Central memory CD4-positive, alpha-beta T cell (primary cell): ENCODE measurements at regions not wholly inside any gene's neighbourhood (a gene's known extent, or its start where the extent isn't known, plus 50 kb on each side); places are given as distances from the start of the nearest gene placed in this dataset.

Experiments used
- DNase-seq: peaks from one replicate; pipeline ENCODE4 v3.0.0; 2022

DNA sequence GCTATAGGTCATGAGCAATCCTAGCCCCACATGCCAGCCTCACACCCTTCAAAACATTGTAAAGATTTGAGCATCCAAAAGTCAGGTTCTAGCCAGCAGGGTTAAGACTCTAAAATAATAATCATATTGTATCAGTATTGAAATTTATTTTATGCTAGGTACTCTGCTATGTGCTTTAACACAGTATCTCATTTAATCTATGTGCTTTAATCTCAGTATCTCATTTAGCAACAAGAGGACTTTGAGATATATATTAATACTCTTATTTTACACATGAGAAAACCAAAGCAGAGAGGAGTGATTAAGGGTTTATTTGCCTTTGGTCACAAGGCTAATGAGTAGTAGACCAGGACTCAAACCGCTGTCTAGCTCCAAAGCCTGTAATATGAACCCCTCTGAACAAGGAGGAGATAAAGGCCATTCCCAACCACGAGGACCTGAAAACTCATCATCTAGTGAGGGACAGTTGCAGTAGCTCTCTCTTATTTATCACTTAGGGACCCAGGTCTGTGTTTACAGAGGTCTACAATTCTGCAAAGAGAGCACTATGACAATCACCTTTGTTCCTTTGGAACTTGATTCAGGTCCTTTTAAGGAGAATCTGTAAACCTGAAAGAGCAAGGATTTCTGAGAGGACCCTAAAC is 116.5 kb upstream of the SERTAD2 start:
- DNase-seq: no peak

DNA sequence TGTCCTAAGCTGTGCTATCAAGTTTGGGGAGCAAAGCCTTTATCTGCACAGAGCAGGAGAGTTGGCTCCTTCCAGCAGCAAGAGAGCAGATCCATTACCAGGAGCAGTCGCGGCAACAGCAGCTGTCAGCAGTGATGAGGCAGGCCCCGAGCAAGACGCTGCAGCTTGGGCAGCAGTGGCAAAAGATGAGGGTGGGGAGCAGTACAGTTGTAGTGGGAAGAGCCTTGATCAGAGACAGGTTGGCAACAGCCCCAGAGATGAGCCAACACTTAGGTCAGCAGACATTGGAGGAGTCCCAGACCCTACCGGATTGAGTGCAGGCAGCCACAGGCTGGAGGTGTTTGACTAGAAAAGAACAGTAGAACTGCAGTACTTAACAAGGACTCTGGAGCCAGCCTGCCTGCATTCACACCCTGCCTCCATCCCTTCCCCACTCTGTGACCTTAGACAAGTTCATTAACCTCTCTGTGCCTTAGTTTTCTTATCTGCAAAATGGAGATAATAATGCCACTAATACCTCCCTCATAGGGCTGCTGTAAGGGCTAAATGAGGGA is 117.1 kb upstream of the SERTAD2 start:
- no peak for DNase-seq

DNA sequence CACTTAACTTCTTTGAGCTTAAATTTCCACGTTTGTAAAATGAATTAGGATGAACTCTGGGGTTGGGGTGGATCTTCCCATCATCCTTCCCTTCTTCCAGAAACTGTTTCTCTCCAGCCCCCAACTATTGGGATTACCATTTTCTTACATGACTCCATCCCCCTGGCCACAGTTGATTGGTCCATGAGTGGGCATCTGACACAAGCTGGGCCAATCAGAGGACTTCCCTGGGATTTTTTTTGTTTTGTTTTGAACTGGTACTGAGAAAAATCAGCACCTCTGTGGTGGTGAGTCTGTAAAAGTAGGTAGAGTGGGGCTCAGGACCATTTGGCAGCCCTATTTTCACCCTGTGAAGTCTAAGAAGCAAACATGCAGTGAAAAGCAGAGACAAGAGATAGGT is 118.0 kb upstream of the SERTAD2 start:
- DNase-seq: no peak

DNA sequence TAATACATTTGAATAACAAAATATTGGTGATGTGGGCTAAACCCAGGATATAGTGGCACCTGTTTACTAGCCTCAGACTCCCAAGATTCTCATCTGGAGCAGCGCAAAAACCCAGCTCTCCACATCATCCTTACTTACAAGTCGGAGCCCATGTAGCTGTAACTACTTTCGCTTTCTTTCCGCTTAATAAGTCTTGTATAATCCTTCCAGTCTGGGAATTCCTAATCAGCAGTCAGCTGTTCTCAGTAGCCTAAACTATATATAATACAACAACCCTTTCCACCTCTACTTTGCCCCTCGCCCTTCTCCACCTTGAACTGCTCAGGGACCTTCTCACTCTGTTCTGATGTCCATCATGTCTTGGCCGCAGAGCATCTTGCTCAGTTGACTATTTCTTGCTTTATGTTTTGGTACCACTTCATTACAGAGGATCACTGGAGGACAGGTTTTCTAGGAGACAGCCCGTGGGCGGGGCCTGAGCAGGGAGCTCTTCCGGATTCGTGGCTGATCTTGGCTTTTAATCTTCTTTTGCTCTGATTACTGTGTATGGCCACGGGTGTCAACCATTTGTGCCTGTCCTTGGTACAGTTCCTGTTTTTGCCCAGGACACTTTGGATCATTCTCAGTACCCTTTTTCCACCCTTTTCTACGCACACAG is 119.9 kb upstream of the SERTAD2 start:
- DNase-seq: no peak

DNA sequence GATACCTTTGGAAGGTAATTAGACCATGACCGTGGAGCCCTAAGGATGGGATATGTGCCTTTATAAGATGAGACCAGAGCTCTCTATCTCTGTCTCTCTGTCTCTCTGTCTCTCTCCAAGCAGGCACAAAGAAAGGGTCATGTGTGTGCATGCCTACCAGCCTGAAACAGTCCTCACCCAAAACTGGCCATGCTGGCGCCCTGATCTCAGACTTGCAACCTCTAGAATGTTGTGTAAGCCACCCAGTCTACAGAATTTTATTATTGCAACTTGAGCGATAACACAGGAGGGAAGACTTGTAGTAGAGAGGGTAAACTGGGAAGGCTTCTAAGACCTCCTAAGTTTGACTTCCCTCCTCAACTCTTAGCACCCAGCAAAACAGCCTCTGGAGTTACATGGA is 124.1 kb upstream of the SERTAD2 start:
- no peak for DNase-seq

DNA sequence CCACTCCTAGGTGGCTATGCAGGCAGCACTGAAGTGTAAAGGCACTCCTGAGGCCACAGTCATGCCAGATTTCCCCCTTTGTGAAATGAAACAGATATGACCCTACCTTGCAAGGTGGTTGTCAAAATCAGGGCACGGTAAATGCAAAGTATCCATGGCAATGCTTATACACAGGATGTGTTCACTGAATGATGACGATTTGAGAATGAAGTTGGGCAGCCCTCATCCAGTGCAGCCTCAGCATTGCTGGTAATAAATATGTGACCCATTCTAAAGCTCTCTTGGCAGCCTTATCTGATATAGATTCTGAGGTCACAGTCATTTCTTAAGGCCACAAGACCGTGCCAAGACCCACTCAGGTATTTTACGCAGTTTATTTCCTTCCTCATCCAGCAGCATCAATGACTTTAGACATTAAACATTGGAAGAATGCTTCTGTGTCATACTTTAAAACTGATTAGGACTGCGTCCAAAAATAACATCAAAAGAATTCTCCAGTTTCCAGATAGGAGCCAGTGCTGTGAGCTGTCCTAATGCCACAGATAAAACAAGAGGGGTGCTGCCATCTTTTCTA is 125.5 kb upstream of the SERTAD2 start:
- DNase-seq: no peak

DNA sequence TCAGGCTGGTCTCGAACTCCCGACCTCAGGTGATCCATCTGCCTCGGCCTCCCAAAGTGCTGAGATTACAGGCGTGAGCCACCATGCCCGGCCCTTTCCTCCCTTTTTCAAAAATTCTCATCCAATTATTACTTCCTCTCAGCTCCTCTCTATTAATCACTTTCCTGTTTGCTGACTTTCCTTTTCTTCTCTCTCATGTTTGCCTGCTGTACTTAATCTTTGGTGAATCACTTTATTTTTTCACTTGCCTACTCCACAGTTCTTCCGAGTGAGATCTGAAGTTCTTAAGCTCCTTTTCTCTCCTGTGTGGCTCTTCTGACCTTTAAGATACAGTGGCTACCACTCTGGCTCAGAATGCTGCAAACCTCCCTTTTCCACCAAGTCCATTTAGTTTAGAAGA is 126.3 kb upstream of the SERTAD2 start:
- no peak for DNase-seq

DNA sequence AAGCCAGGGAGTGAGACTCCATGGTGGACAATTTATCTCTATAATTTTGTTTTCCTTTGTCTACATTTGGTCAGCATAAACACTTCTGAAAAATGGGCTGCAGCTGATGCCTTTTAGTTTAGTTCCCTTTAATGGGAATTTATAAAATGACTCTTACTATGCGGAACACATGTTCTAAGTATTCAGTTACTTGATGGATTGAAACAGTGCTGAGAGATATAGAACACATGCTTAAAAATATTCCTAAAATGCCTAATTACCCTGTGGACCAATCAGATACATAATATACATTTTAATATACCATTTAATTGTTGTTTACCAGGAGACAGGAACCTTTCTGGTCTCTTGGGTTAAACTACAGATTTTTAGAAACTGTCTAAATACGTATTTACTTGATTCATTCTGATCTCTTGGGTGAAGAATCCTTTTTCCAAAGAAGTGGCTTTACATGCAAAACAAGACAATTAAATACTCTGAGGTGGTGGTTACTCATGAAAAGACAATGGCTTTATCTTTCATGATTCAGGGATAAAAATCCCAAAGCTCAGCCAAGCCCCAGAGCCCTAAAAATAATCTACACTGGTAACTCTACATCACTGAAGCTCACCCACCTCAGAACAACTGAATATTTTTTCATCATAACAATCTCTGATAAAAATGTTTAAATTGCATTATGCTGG is 128.1 kb upstream of the SERTAD2 start:
- no peak for DNase-seq

DNA sequence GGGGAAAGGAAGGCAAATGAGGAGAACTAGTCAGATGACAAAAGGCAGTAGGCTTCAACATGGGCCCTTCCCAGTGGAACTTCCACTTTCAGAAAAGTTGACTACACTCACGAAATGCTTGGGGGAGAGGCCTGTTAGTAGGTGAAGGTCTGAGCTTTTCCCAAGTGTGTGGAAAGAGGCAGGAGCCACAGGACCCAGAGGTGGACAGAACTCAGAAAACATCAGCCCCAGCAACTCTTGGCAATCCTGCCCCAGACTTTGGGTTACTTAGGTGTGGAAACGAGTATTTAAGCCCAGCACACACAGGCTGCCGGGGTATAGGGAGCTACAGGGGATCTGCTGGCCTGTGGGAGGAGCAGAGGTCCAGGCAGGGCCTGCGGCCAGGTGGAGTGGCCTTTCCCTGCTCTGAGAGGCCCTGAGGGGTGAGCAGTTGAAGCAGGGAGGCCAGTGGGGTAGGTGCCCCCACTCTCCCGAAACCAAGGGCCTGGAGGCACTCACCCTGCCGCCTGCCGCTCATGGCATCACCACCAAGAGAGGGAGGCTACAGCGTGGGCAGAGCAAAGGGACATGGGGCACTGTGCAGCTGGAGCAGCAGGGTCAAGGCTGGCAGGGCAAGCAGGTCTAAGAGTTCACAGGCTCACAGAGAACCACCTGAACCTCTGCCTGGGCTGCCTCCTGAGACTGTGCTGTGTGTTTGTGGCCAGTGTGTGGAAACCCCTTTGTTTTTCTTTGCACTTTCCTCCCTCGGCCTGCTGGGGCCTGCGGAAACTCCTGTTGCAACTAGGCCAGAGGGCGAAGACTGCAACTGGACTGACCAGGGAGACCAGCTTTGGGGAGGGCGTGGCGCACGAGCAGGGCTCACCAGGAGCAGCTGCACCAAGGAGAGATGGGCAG is 130.7 kb upstream of the SERTAD2 start:
- DNase-seq: no peak

DNA sequence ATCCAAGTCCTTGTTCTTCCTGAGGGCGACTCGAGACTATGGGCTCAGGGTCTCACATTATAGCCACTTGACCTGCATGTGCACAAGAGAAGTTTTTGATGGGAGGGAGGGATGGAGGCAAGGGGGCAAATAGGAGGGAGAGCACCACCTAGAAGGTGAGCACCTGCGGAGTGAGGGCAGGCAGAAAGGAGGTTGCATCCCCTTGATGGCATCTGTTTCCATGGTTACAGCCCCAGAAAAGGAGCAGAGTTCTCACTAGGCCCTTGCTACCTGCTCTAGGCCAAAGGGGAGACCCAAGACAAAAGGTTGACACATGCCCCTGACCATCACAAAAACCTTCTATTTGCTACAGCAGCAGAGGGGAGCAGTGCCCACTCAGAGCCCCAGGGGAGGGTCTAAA is 131.5 kb upstream of the SERTAD2 start:
- DNase-seq: no peak

DNA sequence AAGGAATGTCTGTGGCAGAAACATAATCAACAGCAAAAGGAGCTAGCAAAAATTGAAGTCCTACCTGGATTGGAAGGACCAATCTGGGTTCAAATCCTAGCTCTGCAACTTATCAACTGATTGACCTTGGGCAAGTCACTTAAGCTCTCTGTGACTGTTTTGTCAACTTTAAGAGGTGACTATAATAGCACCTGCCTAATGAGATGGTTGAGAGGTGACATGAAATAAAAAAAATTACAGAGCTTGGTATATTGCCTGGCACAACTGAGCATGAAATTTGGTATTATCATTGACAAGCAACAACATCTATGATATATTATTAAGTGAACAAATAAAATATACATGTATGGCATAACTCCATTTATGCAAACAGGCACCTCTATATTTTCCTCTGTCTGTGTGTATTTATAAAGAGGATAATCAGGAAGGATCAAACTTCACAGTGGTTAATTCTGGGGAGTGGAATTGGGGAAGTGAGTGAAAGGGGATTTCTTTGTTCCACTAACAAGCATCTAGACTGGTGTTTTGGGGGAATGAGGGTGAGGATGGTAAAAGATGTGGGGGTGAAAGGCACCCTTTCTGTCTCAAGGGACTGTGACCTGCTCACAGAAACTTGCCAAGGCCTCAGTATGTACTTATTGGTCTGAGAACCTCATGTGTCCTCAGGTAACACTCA is 132.8 kb upstream of the SERTAD2 start:
- DNase-seq: no peak

DNA sequence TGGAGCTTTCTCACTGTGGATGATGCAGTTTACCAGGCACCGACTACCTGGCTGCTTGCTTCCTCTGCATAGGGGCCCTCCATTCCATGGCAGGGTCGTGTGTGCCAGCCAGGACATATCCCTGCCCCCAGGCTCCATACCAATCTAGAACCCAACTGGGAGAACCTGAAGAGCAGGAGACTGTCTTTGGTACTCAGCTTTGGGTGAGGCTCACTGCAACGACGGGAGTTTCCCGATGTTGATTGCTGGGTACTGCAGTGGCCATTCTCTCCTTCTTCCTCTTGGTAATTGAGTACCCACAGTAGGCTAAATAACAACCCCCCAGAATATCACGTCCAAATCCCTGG is 133.3 kb upstream of the SERTAD2 start:
- DNase-seq: no peak

DNA sequence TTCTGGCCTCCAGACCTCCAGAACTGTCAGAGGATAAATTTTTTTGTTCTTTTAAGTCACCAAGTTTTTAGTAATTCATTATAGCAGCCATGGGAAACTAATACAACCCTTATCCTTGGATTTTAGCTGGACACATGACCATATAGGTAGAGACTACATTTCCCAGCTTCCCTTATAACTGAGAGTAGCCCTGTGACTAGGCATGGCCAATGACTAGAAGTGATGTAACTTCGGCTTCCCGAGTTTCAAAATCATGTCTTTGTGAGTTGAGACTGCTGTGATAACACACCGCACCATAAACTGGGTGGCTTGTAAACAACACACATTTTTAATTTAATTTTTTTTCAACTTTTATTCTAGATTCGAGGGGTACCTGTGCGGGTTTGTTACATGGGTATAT is 134.0 kb upstream of the SERTAD2 start:
- no peak for DNase-seq

DNA sequence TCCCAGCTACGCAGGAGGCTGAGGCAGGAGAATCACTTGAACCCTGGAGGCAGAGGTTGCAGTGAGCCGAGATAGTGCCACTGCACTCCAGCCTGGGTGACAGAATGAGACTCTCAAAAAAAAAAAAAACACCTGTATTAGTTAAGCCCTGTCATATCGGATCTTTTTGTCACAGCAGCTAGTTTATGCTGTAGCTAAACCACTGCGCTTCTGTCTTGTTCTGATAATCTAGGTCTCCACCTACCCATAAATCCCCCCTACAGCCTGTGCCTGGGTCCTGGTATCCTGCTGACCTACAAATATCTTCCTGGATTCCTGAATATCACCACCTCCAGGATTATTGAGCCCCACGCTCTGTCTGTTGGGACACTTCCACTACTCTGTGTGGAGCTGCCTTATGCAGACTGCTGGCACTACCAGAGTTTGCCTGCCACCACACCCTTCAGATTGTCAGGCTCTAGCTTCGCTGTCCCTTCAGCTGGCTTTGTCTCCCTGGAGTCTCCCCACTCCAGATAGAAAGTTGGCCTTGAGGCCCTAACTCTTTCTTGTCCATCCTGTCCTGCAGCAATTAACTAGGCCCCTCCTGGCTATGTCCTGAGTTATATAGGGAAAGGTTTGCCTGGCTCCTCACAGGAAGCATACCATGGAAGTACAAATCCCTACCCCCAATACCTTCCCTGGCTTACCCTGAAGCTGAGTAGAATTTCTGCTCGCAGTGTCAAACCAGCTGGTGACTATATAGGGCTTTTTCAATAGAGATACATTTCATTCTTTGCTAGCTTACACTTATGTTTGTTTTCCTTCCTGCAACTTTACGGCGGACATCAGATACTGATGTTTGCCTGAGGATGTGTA is 136.0 kb upstream of the SERTAD2 start:
- no peak for DNase-seq

DNA sequence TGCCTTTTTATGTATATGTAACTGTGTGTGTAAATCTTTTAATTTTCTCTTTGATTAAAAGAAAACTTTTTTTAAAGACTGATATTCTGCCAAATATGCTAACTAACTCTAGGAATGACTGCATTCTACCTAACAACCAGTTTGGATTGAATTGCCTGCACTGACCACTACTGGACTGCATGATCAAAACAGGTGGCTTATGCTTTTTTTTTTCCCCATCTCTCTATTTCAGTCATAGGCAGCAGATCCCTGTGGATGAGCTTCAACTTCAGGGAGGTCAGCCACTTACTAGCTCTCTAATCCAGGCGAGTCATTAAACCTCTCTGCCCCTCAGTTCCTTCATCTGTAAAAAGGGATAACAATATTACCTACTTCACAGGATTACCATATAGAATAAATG is 138.6 kb upstream of the SERTAD2 start:
- DNase-seq: no peak

DNA sequence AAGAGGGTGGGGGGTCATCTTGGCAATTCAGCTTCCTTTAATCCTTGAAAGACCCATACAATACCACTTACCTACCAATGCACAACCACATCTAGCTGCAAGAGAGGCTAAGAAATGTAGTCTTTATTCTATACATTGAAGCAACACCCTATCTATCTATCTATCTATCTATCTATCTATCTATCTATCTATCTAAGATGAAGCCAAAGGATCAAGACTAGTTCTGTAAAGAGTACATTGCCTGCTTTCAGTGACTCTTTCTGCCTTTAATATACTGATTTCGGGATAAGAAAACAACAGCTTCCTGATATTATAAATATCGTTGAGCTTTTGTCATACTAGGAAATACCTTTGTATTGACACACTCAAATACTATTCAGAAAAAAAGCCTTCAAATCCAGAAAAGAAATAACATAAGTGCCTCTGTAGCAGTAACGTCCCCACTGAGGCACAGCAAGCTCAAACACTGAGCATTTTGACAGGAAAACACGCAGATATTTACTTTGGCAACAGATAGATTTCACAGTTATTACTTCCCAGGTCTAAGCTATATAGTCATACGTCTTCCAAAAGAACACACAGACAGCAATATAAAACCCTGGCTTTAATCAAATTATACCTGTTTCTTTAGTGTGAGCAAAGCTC is 139.4 kb upstream of the SERTAD2 start:
- DNase-seq: no peak

DNA sequence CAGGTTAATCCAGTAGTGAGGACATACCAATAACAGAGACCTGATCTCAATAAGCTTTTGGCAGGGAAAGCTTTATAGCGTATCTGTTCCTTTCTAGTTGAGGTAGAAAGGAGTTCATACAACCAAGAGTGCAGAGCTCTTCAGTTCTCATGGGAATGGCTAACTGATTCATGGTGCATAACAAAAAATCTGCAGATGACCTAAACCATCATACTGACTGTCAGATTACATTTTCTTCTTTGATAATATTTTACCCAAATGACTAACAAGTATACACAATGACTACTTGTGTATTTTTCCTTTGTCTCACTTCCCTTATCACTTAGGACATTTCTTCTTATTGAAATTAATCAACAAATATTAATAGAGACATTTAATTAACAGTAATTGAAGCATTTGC is 140.0 kb upstream of the SERTAD2 start:
- DNase-seq: no peak

DNA sequence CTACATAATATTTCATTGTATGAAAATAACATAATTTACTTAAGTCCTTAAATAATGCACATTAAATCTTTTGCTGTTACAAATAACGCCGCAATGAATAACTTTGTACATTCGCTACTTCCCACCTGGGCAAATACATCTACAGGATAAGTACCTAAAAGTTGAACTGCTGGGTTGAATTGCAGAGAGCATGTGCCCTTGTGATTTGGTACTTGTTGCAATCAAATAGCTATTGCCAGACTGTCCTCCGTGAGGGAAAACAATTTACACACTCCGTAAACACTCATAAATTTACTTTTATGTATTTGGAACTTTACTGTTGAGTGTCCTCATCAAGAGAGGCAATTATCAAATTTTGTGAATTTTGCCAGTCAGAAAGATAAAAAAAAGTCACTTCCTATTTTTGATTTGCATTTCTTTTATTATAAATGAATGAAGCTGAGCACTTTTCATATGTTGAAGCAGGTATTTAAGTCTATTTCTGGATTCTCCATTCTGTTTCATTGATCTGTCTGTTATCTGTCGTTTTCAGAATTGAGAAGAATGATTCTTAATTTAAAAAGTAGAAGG is 140.8 kb upstream of the SERTAD2 start:
- no peak for DNase-seq

DNA sequence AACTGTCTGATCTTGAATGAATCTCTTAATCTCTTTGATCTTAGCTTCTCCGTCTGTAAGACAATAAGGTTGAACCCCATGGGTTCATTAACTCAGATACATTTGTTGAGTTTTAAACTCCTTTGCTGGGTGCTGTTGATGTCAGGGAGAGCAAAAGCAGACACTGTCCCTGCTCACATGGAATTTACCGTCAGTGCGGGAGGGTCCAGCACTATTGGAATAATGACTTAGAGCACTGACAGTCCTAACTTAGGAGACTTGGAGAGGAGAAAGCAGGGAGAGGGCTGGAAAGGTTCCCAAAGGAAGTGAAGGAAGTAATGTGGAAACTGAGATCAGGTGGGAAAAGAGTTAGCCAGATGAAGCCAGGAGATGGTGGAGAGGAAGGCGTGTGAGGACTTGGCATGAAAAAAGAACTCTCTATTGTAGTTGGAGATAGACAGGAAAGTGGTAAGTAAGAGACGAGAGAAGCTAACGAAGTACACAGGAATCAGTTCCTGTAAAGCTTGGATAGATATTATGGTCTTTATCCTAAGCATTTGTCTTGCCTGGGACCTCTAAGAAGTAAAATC is 141.4 kb upstream of the SERTAD2 start:
- no peak for DNase-seq

DNA sequence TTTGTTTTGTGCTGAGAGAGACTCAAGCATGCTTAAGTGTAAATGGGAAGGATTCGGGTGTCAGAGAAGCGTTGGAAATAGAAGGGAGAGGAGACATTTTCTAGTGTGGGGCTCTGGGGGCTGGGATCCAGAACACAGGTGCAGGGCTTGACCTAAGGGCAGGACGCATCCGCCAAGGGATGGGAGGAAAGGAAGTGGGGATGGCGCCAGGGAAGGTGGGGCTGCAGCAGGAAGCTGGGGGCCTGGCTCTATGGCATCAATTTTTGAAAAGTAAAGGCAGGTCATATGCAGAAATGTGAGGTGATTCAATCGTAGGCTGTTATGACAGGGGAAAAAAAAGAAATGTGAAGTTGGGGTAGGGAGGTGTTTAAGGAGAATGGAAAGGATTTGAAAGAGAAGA is 143.2 kb upstream of the SERTAD2 start:
- DNase-seq: no peak
